Gastrocnemius medialis (tissue), 4 donors: ENCODE measurements at regions not wholly inside any gene's neighbourhood (a gene's known extent, or its start where the extent isn't known, plus 50 kb on each side); places are given as distances from the start of the nearest gene placed in this dataset.

Experiments
- ATAC-seq, 2 donors: fragments of 150-250 bp; one replicate each; pipeline ENCODE4 v1.9.1; 2016
- DNase-seq, 2 donors: peaks; one replicate each; pipeline ENCODE4 v3.0.0-alpha.2; 2019
- H3K27ac ChIP-seq, 4 donors: fragments of 200-600 bp; sonication (generic); 1 replicate in 1 of 4; 2 replicates in 3 of 4; pipeline ENCODE4 v1.5.1; 2016 to 2018; ENCODE audit warnings: mild to moderate bottlenecking in 2 of 4, moderate library complexity in 1 of 4
- H3K27me3 ChIP-seq, 3 donors: fragments of 200-600 bp; sonication (generic) in 2 of 3; 1 replicate in 1 of 3; 2 replicates in 2 of 3; pipeline versions ENCODE4 v1.5.1 to v1.6.0; 2016 to 2019; ENCODE audit warnings: mild to moderate bottlenecking in 1 of 3, moderate library complexity in 1 of 3
- H3K36me3 ChIP-seq, 2 donors: fragments of 200-600 bp; sonication (generic) in 1 of 2; one replicate each; pipeline ENCODE4 v1.5.1; 2017 to 2018
- H3K4me1 ChIP-seq, 2 donors: fragments of 200-600 bp; sonication (generic) in 1 of 2; one replicate each; pipeline ENCODE4 v1.5.1; 2016 to 2017; ENCODE audit warnings: mild to moderate bottlenecking in 2 of 2
- H3K4me3 ChIP-seq, 4 donors: fragments of 200-600 bp; sonication (generic) in 3 of 4; 1 replicate in 1 of 4; 2 replicates in 3 of 4; pipeline ENCODE4 v1.5.1; 2016 to 2019; ENCODE audit warnings: mild to moderate bottlenecking in 2 of 4
- H3K9me3 ChIP-seq, 3 donors: fragments of 200-600 bp; sonication (generic) in 2 of 3; 1 replicate in 1 of 3; 2 replicates in 2 of 3; pipeline ENCODE4 v1.5.1; 2016 to 2019
- CTCF ChIP-seq, 5 experiments: fragments of 450-650 bp in 3 of 5; fragments of 200-600 bp in 2 of 5; sonication (generic) in 2 of 5; IDR thresholded peaks in 4 of 5; conservative IDR thresholded peaks in 1 of 5; 1 replicate in 4 of 5; 2 replicates in 1 of 5; pipeline ENCODE4 v1.5.1; 2016 to 2019; ENCODE audit warnings: antibody characterized with exemption in 5 of 5, mild to moderate bottlenecking in 3 of 5, moderate library complexity in 3 of 5
- POLR2A ChIP-seq, 2 donors: fragments of 450-650 bp; IDR thresholded peaks; one replicate each; pipeline ENCODE4 v1.6.1; 2017; ENCODE audit warnings: antibody characterized with exemption in 2 of 2, mild to moderate bottlenecking in 2 of 2, moderate library complexity in 2 of 2
- in situ Hi-C, 4 donors: fragments of 200-750 bp; cut with MboI; loops; one replicate each; pipeline versions ENCODE4 v1.15.0 to v1.8.0; 2017; ENCODE audit warnings: low sequenced_read_pairs in 4 of 4
- intact Hi-C: fragments of 100-400 bp; cut with DNase I; formaldehyde crosslinking; loops from one replicate; pipeline ENCODE4 v1.15.1; 2023; ENCODE audit warnings: low total_unique reads

- H3K27ac ChIP-seq: no peak overlapping the region
- ATAC-seq (no peak), DNase-seq (no peak)
- no peak overlapping the region for H3K4me3 ChIP-seq
- H3K4me1 ChIP-seq: no peaks in the 10 kb centered on the region
- no peaks in the 10 kb centered on the region for H3K36me3 ChIP-seq
- TF ChIP-seq CTCF (IDR thresholded peaks at IDR 0.05 in 4 of 5, conservative IDR thresholded peaks at IDR 0.05 in 1 of 5): no peak
- no peak for TF ChIP-seq POLR2A (IDR thresholded peaks at IDR 0.05)
- in situ Hi-C loops: no loop called here
- intact Hi-C loops: loop anchor here (10.0 kb wide), 1 partner anchor 102 kb away; no protein-coding TSS in a partner anchor
- peaks cover 0 to 7% (median 4%) of the 10 kb centered on the region in 3 donors for H3K27me3 ChIP-seq
- H3K9me3 ChIP-seq: no peaks in the 10 kb centered on the region
These were observed 196.0 kb downstream of the HIBADH start for GRCh38 chr7:27466703-27467102.

- intact Hi-C loops: no loop called here
- in situ Hi-C loops: no loop called here
- TF ChIP-seq CTCF (IDR thresholded peaks at IDR 0.05 in 4 of 5, conservative IDR thresholded peaks at IDR 0.05 in 1 of 5): no peak
- no peak for TF ChIP-seq POLR2A (IDR thresholded peaks at IDR 0.05)
- no peaks in the 10 kb centered on the region for H3K36me3 ChIP-seq
- ATAC-seq: no peak
- no peak overlapping the region for H3K4me3 ChIP-seq
- H3K27ac ChIP-seq: no peak overlapping the region
- no peaks in the 10 kb centered on the region for H3K27me3 ChIP-seq
- no peaks in the 10 kb centered on the region for H3K9me3 ChIP-seq
- H3K4me1 ChIP-seq: no peaks in the 10 kb centered on the region
- no peak for DNase-seq
These were observed 190.6 kb downstream of the HIBADH start for GRCh38 chr7:27472043-27472442.
